SK-N-SH (cell line): ENCODE measurements at regions not wholly inside any gene's neighbourhood (a gene's known extent, or its start where the extent isn't known, plus 50 kb on each side); places are given as distances from the start of the nearest gene placed in this dataset.

Source experiments
- CTCF ChIP-seq: fragments of 200-600 bp; sonication (generic); IDR thresholded peaks from 2 replicates; pipeline ENCODE4 v1.6.1; 2017; ENCODE audit warnings: antibody characterized with exemption, mild to moderate bottlenecking, moderate library complexity
- NFIC ChIP-seq: IDR thresholded peaks from 2 replicates; pipeline ENCODE4 v1.4.0; 2012; ENCODE audit warnings: borderline replicate concordance
- POLR2AphosphoS5 ChIP-seq: IDR thresholded peaks from 2 replicates; pipeline ENCODE4 v1.6.1; 2012; ENCODE audit warnings: low read depth, low read length

GRCh38 chr4:160492181-160492580 lies 1389.3 kb downstream of the RAPGEF2 start:
- TF ChIP-seq CTCF (no peak), NFIC (no peak), POLR2AphosphoS5 (no peak)
